Loucy (cell line): ENCODE measurements at regions not wholly inside any gene's neighbourhood (a gene's known extent, or its start where the extent isn't known, plus 50 kb on each side); places are given as distances from the start of the nearest gene placed in this dataset.
A peak's percentile ranks its signal among the peaks of the same experiment; 100 is the strongest.

Source experiments
- H2AFZ ChIP-seq: fragments of 200-600 bp; sonication (generic); 2 replicates; pipeline ENCODE4 v1.6.0; 2016; ENCODE audit warnings: antibody characterized with exemption, mild to moderate bottlenecking, low read length, moderate library complexity
- H3F3A ChIP-seq: fragments of 200-600 bp; 2 replicates; pipeline ENCODE4 v1.6.0; 2016; ENCODE audit warnings: antibody characterized with exemption, low read depth, mild to moderate bottlenecking
- H3K27me3 ChIP-seq: fragments of 200-600 bp; sonication (generic); 2 replicates; pipeline ENCODE4 v1.6.1; 2014; ENCODE audit warnings: low read length, mild to moderate bottlenecking; ENCODE audit not compliant: insufficient read depth, poor library complexity, severe bottlenecking
- H3K36me3 ChIP-seq: fragments of 200-600 bp; sonication (generic); 2 replicates; pipeline ENCODE4 v1.6.1; 2016; ENCODE audit warnings: low read length; ENCODE audit not compliant: insufficient read depth
- H3K4me1 ChIP-seq: fragments of 200-600 bp; sonication (generic); 2 replicates; pipeline ENCODE4 v1.5.1; 2014; ENCODE audit warnings: low read length, mild to moderate bottlenecking; ENCODE audit not compliant: insufficient read depth, poor library complexity, severe bottlenecking
- H3K4me2 ChIP-seq: fragments of 200-600 bp; sonication (generic); 2 replicates; pipeline ENCODE4 v1.6.0; 2014; ENCODE audit warnings: antibody characterized with exemption, low read length, low read depth, mild to moderate bottlenecking; ENCODE audit not compliant: poor library complexity, severe bottlenecking
- H3K4me3 ChIP-seq: fragments of 200-600 bp; sonication (generic); 2 replicates; pipeline ENCODE4 v1.5.1; 2014; ENCODE audit warnings: low read length, mild to moderate bottlenecking, mixed read lengths; ENCODE audit not compliant: poor library complexity, severe bottlenecking
- H3K79me2 ChIP-seq: fragments of 200-600 bp; sonication (generic); 2 replicates; pipeline ENCODE4 v1.6.1; 2014; ENCODE audit warnings: low read length; ENCODE audit not compliant: insufficient read depth
- H3K9ac ChIP-seq: fragments of 200-600 bp; sonication (generic); 2 replicates; pipeline ENCODE4 v1.6.0; 2014; ENCODE audit warnings: mild to moderate bottlenecking, low read depth, low read length, moderate library complexity; ENCODE audit not compliant: poor library complexity, severe bottlenecking
- H3K9me2 ChIP-seq: fragments of 200-600 bp; sonication (generic); replicated peaks from 2 replicates; pipeline ENCODE4 v1.6.1; 2016; ENCODE audit warnings: low read depth, low read length, mixed read lengths
- H3K9me3 ChIP-seq: fragments of 200-600 bp; sonication (generic); 2 replicates; pipeline ENCODE4 v1.6.1; 2014; ENCODE audit warnings: mild to moderate bottlenecking, antibody characterized with exemption, low read length, low read depth; ENCODE audit not compliant: insufficient read depth
- H4K20me1 ChIP-seq: fragments of 200-600 bp; sonication (generic); 2 replicates; pipeline ENCODE4 v1.6.0; 2014; ENCODE audit warnings: antibody characterized with exemption, low read length, mild to moderate bottlenecking; ENCODE audit not compliant: insufficient read depth, poor library complexity, severe bottlenecking
- EZH2phosphoT487 ChIP-seq: fragments of 200-600 bp; IDR thresholded peaks from 2 replicates; pipeline ENCODE4 v1.6.1; 2018; ENCODE audit warnings: antibody characterized with exemption, mild to moderate bottlenecking, moderate library complexity, borderline replicate concordance
- TF ChIP-seq, protein P1 (sequence below): fragments of 200-600 bp; sonication (generic); conservative IDR thresholded peaks from 2 replicates; pipeline ENCODE4 v1.5.1; 2014; ENCODE audit warnings: mild to moderate bottlenecking, antibody characterized with exemption, low read length

DNA sequence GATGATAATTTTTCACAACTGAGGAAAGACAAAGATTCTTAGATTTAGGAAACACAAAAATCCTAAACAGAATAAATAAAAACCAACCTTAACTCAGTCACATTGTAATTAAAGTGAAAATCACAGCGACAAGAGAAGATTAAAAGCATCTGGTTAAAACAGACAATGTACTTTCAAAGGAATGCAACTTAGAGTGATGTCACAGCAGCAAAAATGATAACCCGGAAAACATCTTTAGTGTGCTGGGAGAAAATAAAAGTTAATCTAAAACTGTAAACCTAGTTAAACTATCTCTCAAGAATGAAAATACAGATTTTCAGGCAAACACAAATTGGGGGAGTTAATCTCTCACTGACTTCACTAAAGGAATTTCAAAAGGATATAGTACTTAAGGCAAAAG lies 76.8 kb upstream of the OGFRL1 start:
- no peaks in the 10 kb centered on the region for H3K9me2 ChIP-seq
- H3K4me2 ChIP-seq = no peak overlapping the region
- no peak overlapping the region for H3K4me3 ChIP-seq
- no peaks in the 10 kb centered on the region for H3K36me3 ChIP-seq
- TF ChIP-seq, protein P1, sequence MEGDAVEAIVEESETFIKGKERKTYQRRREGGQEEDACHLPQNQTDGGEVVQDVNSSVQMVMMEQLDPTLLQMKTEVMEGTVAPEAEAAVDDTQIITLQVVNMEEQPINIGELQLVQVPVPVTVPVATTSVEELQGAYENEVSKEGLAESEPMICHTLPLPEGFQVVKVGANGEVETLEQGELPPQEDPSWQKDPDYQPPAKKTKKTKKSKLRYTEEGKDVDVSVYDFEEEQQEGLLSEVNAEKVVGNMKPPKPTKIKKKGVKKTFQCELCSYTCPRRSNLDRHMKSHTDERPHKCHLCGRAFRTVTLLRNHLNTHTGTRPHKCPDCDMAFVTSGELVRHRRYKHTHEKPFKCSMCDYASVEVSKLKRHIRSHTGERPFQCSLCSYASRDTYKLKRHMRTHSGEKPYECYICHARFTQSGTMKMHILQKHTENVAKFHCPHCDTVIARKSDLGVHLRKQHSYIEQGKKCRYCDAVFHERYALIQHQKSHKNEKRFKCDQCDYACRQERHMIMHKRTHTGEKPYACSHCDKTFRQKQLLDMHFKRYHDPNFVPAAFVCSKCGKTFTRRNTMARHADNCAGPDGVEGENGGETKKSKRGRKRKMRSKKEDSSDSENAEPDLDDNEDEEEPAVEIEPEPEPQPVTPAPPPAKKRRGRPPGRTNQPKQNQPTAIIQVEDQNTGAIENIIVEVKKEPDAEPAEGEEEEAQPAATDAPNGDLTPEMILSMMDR = no peak
- TF ChIP-seq EZH2phosphoT487 = no peak
- no peak overlapping the region for H2AFZ ChIP-seq
- H3K79me2 ChIP-seq = no peaks in the 10 kb centered on the region
- H3K27me3 ChIP-seq = no peaks in the 10 kb centered on the region
- H4K20me1 ChIP-seq = no peaks in the 10 kb centered on the region
- no peaks in the 10 kb centered on the region for H3K4me1 ChIP-seq
- no peak overlapping the region for H3K9ac ChIP-seq
- H3K9me3 ChIP-seq = no peaks in the 10 kb centered on the region
- H3F3A ChIP-seq = no peaks in the 10 kb centered on the region

DNA sequence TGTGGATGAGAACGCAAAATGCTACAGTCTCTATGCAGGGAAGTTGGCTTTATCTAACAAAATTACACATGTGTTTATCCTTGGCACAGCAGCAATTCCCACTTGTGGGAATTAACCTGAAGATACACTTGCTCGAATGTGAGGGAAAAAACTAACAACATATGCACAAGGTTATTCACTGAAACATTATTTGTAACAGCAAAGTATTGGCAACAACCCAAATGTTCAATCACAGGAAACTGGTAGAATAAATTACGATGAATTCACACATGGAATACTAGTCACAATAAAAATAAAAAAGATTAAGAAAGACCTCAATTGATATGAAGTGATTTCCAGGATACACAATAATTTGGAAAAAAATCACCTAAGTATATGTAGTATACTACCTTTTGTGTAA lies 68.1 kb upstream of the OGFRL1 start:
- H3K9ac ChIP-seq = no peak overlapping the region
- no peak overlapping the region for H3K4me2 ChIP-seq
- no peaks in the 10 kb centered on the region for H4K20me1 ChIP-seq
- H3K4me3 ChIP-seq = no peak overlapping the region
- peaks cover 18% of the 10 kb centered on the region for H3K4me1 ChIP-seq
- H3K36me3 ChIP-seq = no peaks in the 10 kb centered on the region
- no peaks in the 10 kb centered on the region for H3K79me2 ChIP-seq
- TF ChIP-seq, protein P1 = no peak
- H3F3A ChIP-seq = no peaks in the 10 kb centered on the region
- H3K27me3 ChIP-seq = no peaks in the 10 kb centered on the region
- no peak overlapping the region for H2AFZ ChIP-seq
- no peaks in the 10 kb centered on the region for H3K9me2 ChIP-seq
- no peaks in the 10 kb centered on the region for H3K9me3 ChIP-seq

DNA sequence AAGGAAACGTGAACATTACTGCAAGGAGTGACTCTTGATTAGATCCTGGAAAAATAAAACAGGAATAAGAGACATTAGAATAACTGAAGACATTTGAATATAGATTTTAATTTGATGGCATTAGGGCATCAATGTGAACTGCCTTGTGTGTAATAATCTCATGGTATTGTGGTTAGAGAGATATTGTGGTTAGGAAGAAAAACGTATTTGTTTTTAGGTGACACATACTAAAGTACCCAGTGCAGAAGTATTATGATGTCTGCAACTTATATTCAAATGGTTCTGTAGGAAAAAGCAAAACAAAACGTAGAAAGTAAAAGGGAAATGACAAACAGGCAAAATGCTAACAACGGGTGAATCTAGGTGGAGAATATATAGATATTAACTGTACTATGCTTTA lies 65.9 kb upstream of the OGFRL1 start:
- Histone ChIP-seq H3K4me3 (peak overlapping the region; percentile 12), H3K4me1 (peaks cover 32% of the 10 kb centered on the region), H3K4me2 (peak overlapping the region; percentile 19), H3K9me2 (no peaks in the 10 kb centered on the region), H4K20me1 (no peaks in the 10 kb centered on the region), H2AFZ (0 out of 2 replicates have a peak overlapping the region, but pooled peaks have one; percentile 28), H3K36me3 (no peaks in the 10 kb centered on the region), H3K9ac (no peak overlapping the region), H3K27me3 (no peaks in the 10 kb centered on the region), H3K79me2 (no peaks in the 10 kb centered on the region), H3F3A (0 out of 2 replicates have a peak, but pooled peaks cover 4% of the 10 kb centered on the region), H3K9me3 (no peaks in the 10 kb centered on the region)
- TF ChIP-seq EZH2phosphoT487 = no peak
- TF ChIP-seq, protein P1 = no peak
